Astrocyte of the cerebellum (primary cell): ENCODE measurements at regions not wholly inside any gene's neighbourhood (a gene's known extent, or its start where the extent isn't known, plus 50 kb on each side); places are given as distances from the start of the nearest gene placed in this dataset.
"Not testable (repeated sequence)": the region's sequence is repeated elsewhere in the genome, so short reads cannot be mapped to it uniquely, and the experiment has no call there.

Experiments
- DNase-seq: peaks from one replicate; pipeline ENCODE4 v3.0.0-alpha.2; 2011; ENCODE audit warnings: low read depth
- H3K4me3 ChIP-seq: 2 replicates; pipeline ENCODE4 v1.5.1; 2011; ENCODE audit warnings: mild to moderate bottlenecking, low read depth, low read length, moderate library complexity
- CTCF ChIP-seq: IDR thresholded peaks from 2 replicates; pipeline ENCODE4 v1.5.1; 2012; ENCODE audit warnings: low read length, low read depth, moderate library complexity, mild to moderate bottlenecking; ENCODE audit errors: missing control alignments
- in situ Hi-C: cut with HindIII; loops from 2 replicates; pipeline ENCODE4 v1.10.0; 2017; ENCODE audit warnings: low sequenced_read_pairs

- no peak for DNase-seq
- peak; percentile 2 for TF ChIP-seq CTCF
- in situ Hi-C loops, result no loop called here
- no peak overlapping the region for H3K4me3 ChIP-seq
Observed at GRCh38 chr6:19210849-19211590, 626.1 kb upstream of the ID4 start.

- DNase-seq, result no peak
- H3K4me3 ChIP-seq, result no peak overlapping the region
- in situ Hi-C loops, result no loop called here
- no peak for TF ChIP-seq CTCF
Observed at GRCh38 chr6:19214231-19214630, 622.9 kb upstream of the ID4 start.

- in situ Hi-C loops, result no loop called here
- no peak overlapping the region for H3K4me3 ChIP-seq
- TF ChIP-seq CTCF, result no peak
- DNase-seq, result no peak
Observed at GRCh38 chr6:19219931-19220330, 617.2 kb upstream of the ID4 start.

GRCh38 chr6:19231878-19232561 lies 605.1 kb upstream of the ID4 start:
- DNase-seq, result no peak
- in situ Hi-C loops, result no loop called here
- TF ChIP-seq CTCF, result no peak
- H3K4me3 ChIP-seq, result no peak overlapping the region

GRCh38 chr6:19245656-19246055 lies 591.5 kb upstream of the ID4 start:
- in situ Hi-C loops, result no loop called here
- H3K4me3 ChIP-seq, result no peak overlapping the region
- TF ChIP-seq CTCF, result no peak
- DNase-seq, result no peak

- DNase-seq, H3K4me3 ChIP-seq, in situ Hi-C loops: not testable (repeated sequence)
Observed at GRCh38 chr6:19247181-19247580, 590.0 kb upstream of the ID4 start.

GRCh38 chr6:19256123-19256522 lies 581.0 kb upstream of the ID4 start:
- DNase-seq, in situ Hi-C loops, H3K4me3 ChIP-seq: not testable (repeated sequence)
